ENCODE measurements at regions not wholly inside any gene's neighbourhood (a gene's known extent, or its start where the extent isn't known, plus 50 kb on each side); places are given as distances from the start of the nearest gene placed in this dataset.
"Not testable (repeated sequence)": the region's sequence is repeated elsewhere in the genome, so short reads cannot be mapped to it uniquely, and the experiment has no call there.

DNA sequence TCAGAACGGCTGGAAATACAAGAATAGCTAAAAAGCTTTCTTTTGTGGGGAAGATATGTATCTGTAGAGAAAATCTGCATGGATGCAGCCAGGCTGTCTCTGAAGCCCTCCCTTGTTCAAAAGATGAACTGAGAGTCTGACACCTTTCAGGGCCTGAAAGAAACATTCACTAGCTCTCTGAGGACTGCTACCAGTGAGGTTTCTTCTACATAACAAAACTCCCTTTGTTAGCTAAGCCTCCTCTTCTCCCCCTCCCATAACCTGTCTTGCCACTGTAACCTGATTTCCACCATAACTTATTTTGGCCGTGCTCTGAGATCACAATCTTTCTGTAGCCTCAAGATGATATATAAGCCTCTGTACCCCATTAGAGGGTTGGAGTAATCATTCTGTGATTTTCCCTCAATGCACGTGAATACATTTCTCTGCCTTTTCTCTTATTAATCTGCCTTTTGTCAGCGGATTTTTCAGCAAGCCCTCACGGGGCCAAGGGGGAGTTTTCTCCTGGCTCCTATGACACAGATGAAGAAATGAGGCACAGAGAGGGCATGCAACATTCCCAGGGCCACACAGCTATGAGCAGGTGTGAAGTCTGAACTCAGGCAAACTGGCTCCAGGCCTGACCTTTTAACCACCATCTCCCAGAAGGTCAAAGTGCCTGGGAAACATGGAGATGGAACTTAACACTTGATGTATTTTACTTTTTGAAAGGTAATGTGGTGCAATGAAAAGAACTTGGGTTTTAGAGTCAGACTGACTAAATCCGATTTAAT is 161.6 kb upstream of the PRDX4 start:
- H3K27me3 Mint-ChIP-seq (ENCODE audit: low read depth): peaks cover 10% of the 10 kb centered on the region
- H3K9me3 Mint-ChIP-seq: peaks cover 0 to 5% of the 10 kb centered on the region in 2 donors
- ATAC-seq (replicated peaks in 1 of 2) (no peak), DNase-seq (no peak)
- no peak overlapping the region for H3K4me3 Mint-ChIP-seq
- no peaks in the 10 kb centered on the region for H3K36me3 Mint-ChIP-seq (ENCODE audit: insufficient read depth in 2 of 2)
- H3K27ac Mint-ChIP-seq: no peak overlapping the region
- H3K4me1 Mint-ChIP-seq (ENCODE audit: low read depth): no peaks in the 10 kb centered on the region

DNA sequence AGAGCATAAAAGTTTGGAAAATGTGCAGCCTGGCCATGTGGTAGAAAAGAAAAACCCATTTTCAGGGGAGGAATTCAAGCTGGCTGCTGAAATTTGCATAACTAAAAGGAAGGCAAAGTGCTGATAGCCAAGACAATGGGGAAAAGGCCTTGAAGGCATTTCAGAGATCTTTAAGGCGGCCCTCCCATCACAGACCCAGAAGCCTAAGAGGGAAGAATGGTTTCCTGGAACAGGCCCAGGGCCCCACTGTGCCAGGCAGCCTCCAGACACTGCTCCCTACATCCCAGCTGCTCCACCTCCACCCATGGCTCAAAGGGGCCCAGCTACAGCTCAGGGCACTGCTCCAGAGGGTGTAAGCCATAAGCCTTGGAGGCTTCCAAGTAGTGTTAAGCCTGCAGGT is 158.0 kb upstream of the PRDX4 start:
- H3K9me3 Mint-ChIP-seq: peaks cover 0 to 5% of the 10 kb centered on the region in 2 donors
- H3K4me1 Mint-ChIP-seq (ENCODE audit: low read depth): no peaks in the 10 kb centered on the region
- H3K36me3 Mint-ChIP-seq (ENCODE audit: insufficient read depth in 2 of 2): no peaks in the 10 kb centered on the region
- peaks cover 10% of the 10 kb centered on the region for H3K27me3 Mint-ChIP-seq (ENCODE audit: low read depth)
- no peak overlapping the region for H3K27ac Mint-ChIP-seq
- no peak overlapping the region for H3K4me3 Mint-ChIP-seq
- no peak for ATAC-seq (replicated peaks in 1 of 2)
- no peak for DNase-seq

DNA sequence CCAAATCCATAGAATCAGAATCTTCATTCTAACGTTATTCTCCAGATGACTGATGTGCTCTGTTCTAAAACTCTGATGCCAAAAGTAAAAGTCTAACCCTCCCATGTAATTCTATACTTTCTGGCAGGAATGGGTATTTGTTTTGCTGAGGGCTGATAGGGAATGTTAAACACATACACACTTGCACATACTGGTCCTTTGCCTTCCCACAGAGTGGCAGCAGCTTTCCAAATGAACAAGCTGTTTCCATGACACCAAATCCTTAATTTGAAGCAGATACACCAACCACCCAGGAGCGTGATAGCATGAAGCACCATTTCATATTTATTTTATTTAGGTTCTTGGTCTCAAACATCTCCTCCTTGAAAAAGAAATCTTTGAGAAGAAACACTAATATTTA is 155.5 kb upstream of the PRDX4 start:
- peaks cover 0 to 5% of the 10 kb centered on the region in 2 donors for H3K9me3 Mint-ChIP-seq
- no peaks in the 10 kb centered on the region for H3K4me1 Mint-ChIP-seq (ENCODE audit: low read depth)
- DNase-seq (no peak), ATAC-seq (replicated peaks in 1 of 2) (no peak)
- H3K4me3 Mint-ChIP-seq: no peak overlapping the region
- no peak overlapping the region for H3K27ac Mint-ChIP-seq
- no peaks in the 10 kb centered on the region for H3K36me3 Mint-ChIP-seq (ENCODE audit: insufficient read depth in 2 of 2)
- no peaks in the 10 kb centered on the region for H3K27me3 Mint-ChIP-seq (ENCODE audit: low read depth)

DNA sequence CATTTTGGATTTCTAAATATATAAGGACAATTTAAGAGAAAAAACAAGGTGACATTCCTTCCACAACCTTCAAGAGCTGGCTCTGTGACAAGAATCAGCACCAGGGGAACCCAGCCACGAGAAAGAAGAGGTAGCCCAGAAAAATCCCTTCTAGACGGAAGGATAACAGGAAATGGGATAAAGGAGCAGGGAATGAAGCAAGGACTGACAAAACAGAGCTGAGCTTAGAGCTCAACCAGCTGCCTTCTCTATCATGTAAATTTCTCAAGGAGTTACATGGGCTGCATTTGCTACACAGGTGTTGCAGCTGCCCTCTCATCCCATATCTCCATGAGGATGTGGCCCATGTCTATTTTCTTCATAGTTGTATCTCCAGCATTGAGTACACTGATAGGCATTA is 154.2 kb upstream of the PRDX4 start:
- peaks cover 0 to 5% of the 10 kb centered on the region in 2 donors for H3K9me3 Mint-ChIP-seq
- DNase-seq (no peak), ATAC-seq (replicated peaks in 1 of 2) (no peak)
- no peak overlapping the region for H3K27ac Mint-ChIP-seq
- no peak overlapping the region for H3K4me3 Mint-ChIP-seq
- no peaks in the 10 kb centered on the region for H3K4me1 Mint-ChIP-seq (ENCODE audit: low read depth)
- H3K27me3 Mint-ChIP-seq (ENCODE audit: low read depth): no peaks in the 10 kb centered on the region
- H3K36me3 Mint-ChIP-seq (ENCODE audit: insufficient read depth in 2 of 2): no peaks in the 10 kb centered on the region

DNA sequence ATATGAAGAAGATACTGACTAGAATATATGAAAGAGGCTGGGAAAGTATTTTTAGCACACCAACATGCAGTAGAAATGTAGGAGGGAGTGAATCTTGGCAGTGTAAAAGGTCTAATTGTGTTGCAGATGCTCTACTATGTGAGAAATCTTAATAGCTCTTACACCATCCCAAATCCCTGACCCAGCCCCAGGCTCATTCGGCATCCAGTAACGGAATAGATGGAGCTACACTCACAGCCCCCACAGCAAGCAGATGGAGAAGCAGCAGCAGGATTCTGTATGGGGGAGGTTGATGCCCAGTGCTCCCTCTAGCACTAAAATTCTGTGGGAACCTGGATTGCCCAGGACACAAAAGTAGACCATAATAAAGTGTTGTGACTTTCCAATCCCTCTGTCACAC is 153.2 kb upstream of the PRDX4 start:
- H3K9me3 Mint-ChIP-seq: peaks cover 0 to under 1% of the 10 kb centered on the region in 2 donors
- no peak overlapping the region for H3K4me3 Mint-ChIP-seq
- H3K36me3 Mint-ChIP-seq (ENCODE audit: insufficient read depth in 2 of 2): no peaks in the 10 kb centered on the region
- H3K27ac Mint-ChIP-seq: no peak overlapping the region
- no peaks in the 10 kb centered on the region for H3K4me1 Mint-ChIP-seq (ENCODE audit: low read depth)
- ATAC-seq (replicated peaks in 1 of 2): no peak
- no peaks in the 10 kb centered on the region for H3K27me3 Mint-ChIP-seq (ENCODE audit: low read depth)
- no peak for DNase-seq

DNA sequence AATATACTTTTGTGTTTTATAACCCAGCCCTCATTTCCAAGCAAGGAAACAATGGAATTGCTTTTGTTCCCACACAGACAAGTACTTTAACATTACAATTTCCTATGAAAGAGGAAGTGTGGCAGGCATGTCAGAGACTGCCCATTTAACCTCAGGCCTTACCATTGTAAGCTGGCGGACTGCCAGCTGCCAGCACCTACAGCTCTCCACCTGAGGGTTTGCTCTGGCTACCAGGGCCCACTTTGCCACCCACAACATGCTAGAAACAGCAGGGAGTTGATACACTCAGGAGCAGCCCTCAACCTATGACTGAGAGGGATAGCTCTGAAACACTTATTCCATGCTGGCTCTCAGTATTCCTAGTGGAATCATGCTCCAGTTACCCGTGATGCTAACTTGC is 152.3 kb upstream of the PRDX4 start:
- no peak for DNase-seq
- Mint-ChIP-seq H3K36me3 (ENCODE audit: insufficient read depth in 2 of 2) (no peaks in the 10 kb centered on the region), H3K27me3 (ENCODE audit: low read depth) (no peaks in the 10 kb centered on the region), H3K27ac (no peak overlapping the region), H3K9me3 (no peaks in the 10 kb centered on the region), H3K4me1 (ENCODE audit: low read depth) (no peaks in the 10 kb centered on the region), H3K4me3 (no peak overlapping the region)
- no peak for ATAC-seq (replicated peaks in 1 of 2)

DNA sequence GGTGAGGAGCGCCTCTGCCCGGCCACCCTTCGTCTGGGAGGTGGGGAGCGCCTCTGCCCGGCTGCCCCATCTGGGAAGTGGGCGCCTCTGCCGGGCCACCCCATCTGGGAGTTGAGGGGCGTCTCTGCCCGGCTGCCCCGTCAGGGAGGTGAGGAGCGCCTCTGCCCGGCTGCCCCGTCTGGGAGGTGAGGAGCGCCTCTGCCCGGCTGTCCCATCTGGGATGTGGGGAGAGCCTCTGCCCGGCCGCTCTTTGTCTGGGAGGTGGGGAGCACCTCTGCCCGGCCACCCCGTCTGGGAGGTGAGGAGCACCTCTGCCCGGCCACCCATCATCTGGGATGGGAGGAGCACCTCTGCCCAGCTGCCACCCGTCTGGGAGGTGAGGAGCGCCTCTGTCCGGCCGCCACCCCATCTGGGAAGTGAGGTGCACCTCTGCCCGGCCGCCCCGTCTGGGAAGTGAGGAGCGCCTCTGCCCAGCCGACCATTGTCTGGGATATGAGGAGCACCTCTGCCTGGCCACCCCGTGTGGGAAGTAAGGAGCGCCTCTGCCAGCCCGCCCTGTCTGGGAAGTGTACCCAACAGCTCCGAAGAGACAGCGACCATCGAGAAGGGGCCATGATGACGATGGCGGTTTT is 144.2 kb upstream of the PRDX4 start:
- H3K4me3 Mint-ChIP-seq; H3K4me1 Mint-ChIP-seq (ENCODE audit: low read depth); H3K9me3 Mint-ChIP-seq; H3K27ac Mint-ChIP-seq; DNase-seq; H3K27me3 Mint-ChIP-seq (ENCODE audit: low read depth); ATAC-seq (replicated peaks in 1 of 2); H3K36me3 Mint-ChIP-seq (ENCODE audit: insufficient read depth in 2 of 2): not testable (repeated sequence)

DNA sequence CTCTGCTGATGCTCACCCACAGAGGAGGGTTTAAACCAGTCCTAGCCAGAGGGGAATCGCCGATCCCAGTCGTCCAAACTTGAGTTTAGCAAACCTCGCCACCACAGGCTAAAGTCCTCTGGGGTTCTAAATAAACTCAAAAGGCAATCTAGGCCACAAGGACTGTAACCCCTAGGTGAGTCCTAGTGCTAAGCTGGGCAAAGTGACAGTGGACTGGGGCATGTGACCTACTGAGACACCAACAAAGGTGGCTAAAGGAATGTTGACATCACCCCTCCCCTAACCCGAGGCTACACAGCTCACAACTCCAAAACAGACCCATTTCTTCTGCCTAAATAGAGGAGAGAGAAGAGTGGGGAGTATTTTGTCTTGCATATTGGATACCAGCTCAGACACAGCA is 142.8 kb upstream of the PRDX4 start:
- Mint-ChIP-seq H3K4me3 (no peak overlapping the region), H3K27ac (no peak overlapping the region), H3K36me3 (ENCODE audit: insufficient read depth in 2 of 2) (no peaks in the 10 kb centered on the region), H3K27me3 (ENCODE audit: low read depth) (peaks cover 6% of the 10 kb centered on the region), H3K9me3 (peaks cover 1 to 3% of the 10 kb centered on the region in 2 donors), H3K4me1 (ENCODE audit: low read depth) (no peaks in the 10 kb centered on the region)
- DNase-seq: no peak
- no peak for ATAC-seq (replicated peaks in 1 of 2)

DNA sequence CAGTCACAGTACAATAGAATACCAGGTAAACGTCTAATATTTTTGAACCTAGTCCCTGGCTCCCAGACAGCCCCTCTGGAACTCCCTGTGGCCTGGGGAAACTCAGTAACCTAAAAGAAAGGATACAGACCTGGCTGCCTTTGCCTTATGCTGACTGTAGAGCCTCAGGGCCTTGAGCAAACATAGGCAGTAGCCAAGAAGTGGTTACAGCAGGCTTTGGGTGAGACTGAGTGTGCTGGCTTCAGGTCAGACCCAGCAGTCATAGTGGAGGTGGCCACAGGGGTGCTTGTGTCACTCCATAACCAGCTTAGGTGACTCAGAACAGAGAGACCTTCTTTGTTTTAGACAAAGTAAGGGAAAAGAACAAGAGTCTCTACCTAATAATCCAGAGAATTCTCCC is 141.8 kb upstream of the PRDX4 start:
- H3K9me3 Mint-ChIP-seq: peaks cover 1 to 3% of the 10 kb centered on the region in 2 donors
- H3K27ac Mint-ChIP-seq: no peak overlapping the region
- ATAC-seq (replicated peaks in 1 of 2) (no peak), DNase-seq (no peak)
- H3K4me3 Mint-ChIP-seq: no peak overlapping the region
- H3K27me3 Mint-ChIP-seq (ENCODE audit: low read depth): peaks cover 6% of the 10 kb centered on the region
- H3K36me3 Mint-ChIP-seq (ENCODE audit: insufficient read depth in 2 of 2): no peaks in the 10 kb centered on the region
- H3K4me1 Mint-ChIP-seq (ENCODE audit: low read depth): no peaks in the 10 kb centered on the region

DNA sequence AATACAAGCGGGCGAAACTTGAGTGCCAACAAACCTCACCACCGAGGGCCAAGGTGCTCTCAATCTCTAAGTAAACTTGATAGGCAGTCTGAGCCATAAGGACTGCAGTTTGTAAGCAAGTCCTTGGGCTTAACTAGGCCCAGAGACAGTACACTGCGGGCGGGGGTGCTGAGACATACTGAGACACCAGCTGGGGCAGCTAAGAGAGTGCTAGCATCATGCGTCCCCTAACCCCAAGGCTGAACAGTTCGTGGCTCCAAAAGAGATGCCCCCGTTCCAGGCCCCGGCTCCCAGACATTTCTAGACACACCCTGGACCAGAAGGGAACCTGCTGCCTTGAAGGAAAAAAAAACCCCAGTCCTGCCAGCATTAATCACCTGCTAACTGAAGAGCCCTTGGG is 126.8 kb upstream of the PRDX4 start:
- ATAC-seq (replicated peaks in 1 of 2): no peak
- peaks cover 15% of the 10 kb centered on the region for H3K27me3 Mint-ChIP-seq (ENCODE audit: low read depth)
- no peaks in the 10 kb centered on the region for H3K36me3 Mint-ChIP-seq (ENCODE audit: insufficient read depth in 2 of 2)
- no peak overlapping the region for H3K4me3 Mint-ChIP-seq
- H3K9me3 Mint-ChIP-seq: peaks cover 1 to 2% of the 10 kb centered on the region in 2 donors
- no peak overlapping the region for H3K27ac Mint-ChIP-seq
- DNase-seq: no peak
- no peaks in the 10 kb centered on the region for H3K4me1 Mint-ChIP-seq (ENCODE audit: low read depth)

DNA sequence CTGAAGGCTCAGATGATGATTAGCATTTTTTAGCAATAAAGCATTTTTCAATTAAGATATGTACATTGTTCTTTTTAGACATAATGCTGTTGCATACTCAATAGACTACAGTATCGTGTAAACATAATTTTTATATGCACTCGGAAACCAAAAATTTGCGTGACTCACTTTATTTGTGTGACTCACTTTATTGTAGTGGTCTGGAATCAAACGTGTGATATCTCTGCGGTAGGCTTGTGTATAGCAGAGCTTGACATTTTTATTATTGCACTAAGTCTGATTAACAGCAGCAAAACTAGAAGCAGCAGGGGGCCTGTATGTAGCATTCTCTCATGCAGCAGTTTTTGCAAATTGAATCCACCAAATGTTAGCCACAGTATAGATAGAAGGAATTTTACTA is 119.1 kb upstream of the PRDX4 start:
- Mint-ChIP-seq H3K36me3 (ENCODE audit: insufficient read depth in 2 of 2) (no peaks in the 10 kb centered on the region), H3K4me1 (ENCODE audit: low read depth) (no peaks in the 10 kb centered on the region), H3K27me3 (ENCODE audit: low read depth) (peaks cover 10% of the 10 kb centered on the region), H3K9me3 (peaks cover 1 to 4% of the 10 kb centered on the region in 2 donors), H3K27ac (no peak overlapping the region), H3K4me3 (no peak overlapping the region)
- ATAC-seq (replicated peaks in 1 of 2): no peak
- DNase-seq: no peak

DNA sequence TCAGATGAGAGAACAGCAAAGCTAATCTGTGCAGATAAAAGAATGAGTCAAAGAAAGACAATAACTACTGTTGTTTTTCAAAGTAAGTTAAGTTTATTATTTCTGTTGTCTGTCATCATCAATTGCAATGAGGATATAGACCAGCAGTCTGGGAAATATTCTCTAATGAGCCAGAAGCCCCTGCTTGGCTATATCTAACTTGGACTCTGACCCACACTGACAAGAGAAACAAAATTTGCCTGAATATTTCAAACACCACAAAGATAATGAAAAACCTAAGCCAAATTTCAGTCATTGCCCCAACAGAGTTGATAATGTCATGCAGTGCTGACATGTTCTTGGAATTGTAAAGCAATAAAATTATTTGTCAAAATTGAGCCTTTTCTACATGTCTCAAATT is 115.0 kb upstream of the PRDX4 start:
- peaks cover 10% of the 10 kb centered on the region for H3K27me3 Mint-ChIP-seq (ENCODE audit: low read depth)
- no peak overlapping the region for H3K4me3 Mint-ChIP-seq
- no peaks in the 10 kb centered on the region for H3K36me3 Mint-ChIP-seq (ENCODE audit: insufficient read depth in 2 of 2)
- H3K9me3 Mint-ChIP-seq: peaks cover 0 to 2% of the 10 kb centered on the region in 2 donors
- DNase-seq (no peak), ATAC-seq (replicated peaks in 1 of 2) (no peak)
- no peak overlapping the region for H3K27ac Mint-ChIP-seq
- H3K4me1 Mint-ChIP-seq (ENCODE audit: low read depth): no peaks in the 10 kb centered on the region

DNA sequence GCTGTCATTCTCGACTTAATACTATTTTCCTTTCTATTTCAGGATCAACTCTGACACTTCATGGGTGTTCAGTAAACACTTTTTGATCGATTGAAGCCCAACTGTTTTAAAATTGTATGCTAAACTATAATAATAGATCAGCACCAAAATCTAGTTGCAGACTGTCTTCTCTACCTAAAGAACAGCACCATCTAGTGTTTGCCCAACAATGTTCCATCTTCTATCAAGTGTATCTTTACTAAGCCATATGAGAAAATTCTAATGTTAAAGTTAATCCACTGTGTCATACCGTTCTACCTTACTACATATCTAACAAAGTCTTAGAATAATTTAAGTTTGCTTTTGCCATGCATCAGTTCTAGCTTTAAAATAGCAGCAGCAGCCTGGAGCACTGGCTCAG is 113.0 kb upstream of the PRDX4 start:
- no peak overlapping the region for H3K4me3 Mint-ChIP-seq
- no peak for ATAC-seq (replicated peaks in 1 of 2)
- no peaks in the 10 kb centered on the region for H3K36me3 Mint-ChIP-seq (ENCODE audit: insufficient read depth in 2 of 2)
- DNase-seq: no peak
- H3K27me3 Mint-ChIP-seq (ENCODE audit: low read depth): peaks cover 10% of the 10 kb centered on the region
- no peak overlapping the region for H3K27ac Mint-ChIP-seq
- peaks cover 0 to 4% of the 10 kb centered on the region in 2 donors for H3K9me3 Mint-ChIP-seq
- no peaks in the 10 kb centered on the region for H3K4me1 Mint-ChIP-seq (ENCODE audit: low read depth)

DNA sequence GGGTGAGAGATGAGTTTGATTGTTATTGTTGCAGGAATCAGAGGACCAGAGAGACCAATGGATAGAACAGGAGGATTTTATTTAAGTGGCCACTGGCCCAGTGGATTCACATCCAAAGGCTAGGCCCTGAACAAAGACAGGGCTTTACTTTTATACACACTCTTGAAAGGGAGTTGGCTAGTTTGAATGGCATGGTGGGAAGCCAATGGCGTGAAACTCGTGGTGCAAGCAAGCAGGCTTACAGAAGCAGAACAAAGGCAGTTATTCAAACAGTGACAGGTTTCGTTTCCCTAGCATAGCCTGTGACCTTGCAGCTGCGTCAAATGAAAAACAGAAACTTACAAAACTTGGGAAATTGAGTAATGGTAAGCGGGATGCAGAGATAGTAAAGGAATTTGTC is 110.2 kb upstream of the PRDX4 start:
- ATAC-seq (replicated peaks in 1 of 2) (no peak), DNase-seq (no peak)
- H3K4me3 Mint-ChIP-seq: no peak overlapping the region
- no peak overlapping the region for H3K27ac Mint-ChIP-seq
- H3K4me1 Mint-ChIP-seq (ENCODE audit: low read depth): no peaks in the 10 kb centered on the region
- H3K27me3 Mint-ChIP-seq (ENCODE audit: low read depth): no peaks in the 10 kb centered on the region
- peaks cover 0 to 11% of the 10 kb centered on the region in 2 donors for H3K9me3 Mint-ChIP-seq
- H3K36me3 Mint-ChIP-seq (ENCODE audit: insufficient read depth in 2 of 2): no peaks in the 10 kb centered on the region
